ENCODE measurements at regions not wholly inside any gene's neighbourhood (a gene's known extent, or its start where the extent isn't known, plus 50 kb on each side); places are given as distances from the start of the nearest gene placed in this dataset.
"Not testable (repeated sequence)": the region's sequence is repeated elsewhere in the genome, so short reads cannot be mapped to it uniquely, and the experiment has no call there.

- DNase-seq = no peak
- no peak for ATAC-seq
Measured at GRCh38 chr5:24135536-24135935, 509.2 kb downstream of the CDH10 start.

GRCh38 chr5:24141046-24141445 lies 503.7 kb downstream of the CDH10 start:
- ATAC-seq (no peak), DNase-seq (no peak)

- no peak for ATAC-seq
Measured at GRCh38 chr5:24142341-24142740, 502.4 kb downstream of the CDH10 start.

GRCh38 chr5:24145806-24146205 lies 499.0 kb downstream of the CDH10 start:
- no peak for DNase-seq

More at GRCh38 chr5:24142341-24142740, 502.4 kb downstream of the CDH10 start:
- DNase-seq = no peak

GRCh38 chr5:24161559-24161958 lies 483.2 kb downstream of the CDH10 start:
- ATAC-seq (no peak), DNase-seq (no peak)

More at GRCh38 chr5:24145806-24146205, 499.0 kb downstream of the CDH10 start:
- ATAC-seq = no peak

GRCh38 chr5:24162343-24162742 lies 482.4 kb downstream of the CDH10 start:
- ATAC-seq = no peak
- no peak for DNase-seq

GRCh38 chr5:24163091-24163490 lies 481.7 kb downstream of the CDH10 start:
- no peak for DNase-seq
- no peak for ATAC-seq

GRCh38 chr5:24167806-24168205 lies 477.0 kb downstream of the CDH10 start:
- DNase-seq = no peak
- ATAC-seq = no peak

GRCh38 chr5:24170026-24170425 lies 474.8 kb downstream of the CDH10 start:
- DNase-seq (no peak), ATAC-seq (no peak)

- ATAC-seq, DNase-seq: not testable (repeated sequence)
Measured at GRCh38 chr5:24170930-24171329, 473.8 kb downstream of the CDH10 start.

- DNase-seq (no peak), ATAC-seq (no peak)
Measured at GRCh38 chr5:24177821-24178220, 467.0 kb downstream of the CDH10 start.

- DNase-seq = no peak
- ATAC-seq = no peak
Measured at GRCh38 chr5:24183981-24184380, 460.8 kb downstream of the CDH10 start.

GRCh38 chr5:24188216-24188925 lies 456.4 kb downstream of the CDH10 start:
- ATAC-seq = no peak

GRCh38 chr5:24196789-24197188 lies 448.0 kb downstream of the CDH10 start:
- DNase-seq (no peak), ATAC-seq (no peak)

More at GRCh38 chr5:24188216-24188925, 456.4 kb downstream of the CDH10 start:
- DNase-seq = no peak

GRCh38 chr5:24208686-24209106 lies 436.1 kb downstream of the CDH10 start:
- no peak for DNase-seq
- no peak for ATAC-seq

GRCh38 chr5:24215114-24215513 lies 429.7 kb downstream of the CDH10 start:
- no peak for ATAC-seq
- no peak for DNase-seq

- no peak for DNase-seq
- no peak for ATAC-seq
Measured at GRCh38 chr5:24222876-24223275, 421.9 kb downstream of the CDH10 start.

- DNase-seq = no peak
- no peak for ATAC-seq
Measured at GRCh38 chr5:24225051-24225450, 419.7 kb downstream of the CDH10 start.

GRCh38 chr5:24226479-24226878 lies 418.3 kb downstream of the CDH10 start:
- no peak for DNase-seq
- ATAC-seq = no peak

GRCh38 chr5:24227881-24228280 lies 416.9 kb downstream of the CDH10 start:
- not testable (repeated sequence) for DNase-seq, ATAC-seq

- ATAC-seq (no peak), DNase-seq (no peak)
Measured at GRCh38 chr5:24232041-24232440, 412.7 kb downstream of the CDH10 start.

GRCh38 chr5:24232929-24233498 lies 411.8 kb downstream of the CDH10 start:
- ATAC-seq (no peak), DNase-seq (no peak)

- no peak for ATAC-seq
- no peak for DNase-seq
Measured at GRCh38 chr5:24235946-24236345, 408.8 kb downstream of the CDH10 start.

GRCh38 chr5:24245821-24246220 lies 399.0 kb downstream of the CDH10 start:
- DNase-seq (no peak), ATAC-seq (no peak)
